ENCODE measurements at regions not wholly inside any gene's neighbourhood (a gene's known extent, or its start where the extent isn't known, plus 50 kb on each side); places are given as distances from the start of the nearest gene placed in this dataset.

- Histone ChIP-seq H3K36me3 (no peaks in the 10 kb centered on the region), H3K27ac (replicated peaks in 1 of 4) (no peak overlapping the region), H3K27me3 (no peaks in the 10 kb centered on the region), H3K9me3 (no peaks in the 10 kb centered on the region), H3K4me1 (no peaks in the 10 kb centered on the region), H3K4me3 (no peak overlapping the region)
- 77% methylated on average over 3 of the region's 3 CpGs for WGBS
- no peak for TF ChIP-seq POLR2AphosphoS5 (IDR thresholded peaks at IDR 0.05)
- no peak for TF ChIP-seq EP300 (IDR thresholded peaks at IDR 0.05)
- no peak for TF ChIP-seq POLR2A (IDR thresholded peaks at IDR 0.05; ENCODE audit: low read depth)
- TF ChIP-seq, protein P1, sequence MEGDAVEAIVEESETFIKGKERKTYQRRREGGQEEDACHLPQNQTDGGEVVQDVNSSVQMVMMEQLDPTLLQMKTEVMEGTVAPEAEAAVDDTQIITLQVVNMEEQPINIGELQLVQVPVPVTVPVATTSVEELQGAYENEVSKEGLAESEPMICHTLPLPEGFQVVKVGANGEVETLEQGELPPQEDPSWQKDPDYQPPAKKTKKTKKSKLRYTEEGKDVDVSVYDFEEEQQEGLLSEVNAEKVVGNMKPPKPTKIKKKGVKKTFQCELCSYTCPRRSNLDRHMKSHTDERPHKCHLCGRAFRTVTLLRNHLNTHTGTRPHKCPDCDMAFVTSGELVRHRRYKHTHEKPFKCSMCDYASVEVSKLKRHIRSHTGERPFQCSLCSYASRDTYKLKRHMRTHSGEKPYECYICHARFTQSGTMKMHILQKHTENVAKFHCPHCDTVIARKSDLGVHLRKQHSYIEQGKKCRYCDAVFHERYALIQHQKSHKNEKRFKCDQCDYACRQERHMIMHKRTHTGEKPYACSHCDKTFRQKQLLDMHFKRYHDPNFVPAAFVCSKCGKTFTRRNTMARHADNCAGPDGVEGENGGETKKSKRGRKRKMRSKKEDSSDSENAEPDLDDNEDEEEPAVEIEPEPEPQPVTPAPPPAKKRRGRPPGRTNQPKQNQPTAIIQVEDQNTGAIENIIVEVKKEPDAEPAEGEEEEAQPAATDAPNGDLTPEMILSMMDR (IDR thresholded peaks at IDR 0.05) = no peak
- intact Hi-C loops (cut with DNase I) = no loop called here
- DNase-seq (ENCODE audit: extremely low spot score) = no peak
Measured at GRCh38 chr4:32776435-32777203, 2056.4 kb downstream of the PCDH7 start.

GRCh38 chr4:32778025-32778424 is 2057.9 kb downstream of the PCDH7 start:
- 100% methylated on average over 1 of the region's 1 CpG for WGBS
- Histone ChIP-seq H3K4me1 (no peaks in the 10 kb centered on the region), H3K27me3 (no peaks in the 10 kb centered on the region), H3K36me3 (no peaks in the 10 kb centered on the region), H3K4me3 (no peak overlapping the region), H3K9me3 (no peaks in the 10 kb centered on the region), H3K27ac (replicated peaks in 1 of 4) (no peak overlapping the region)
- no peak for DNase-seq (ENCODE audit: extremely low spot score)
- TF ChIP-seq POLR2A (IDR thresholded peaks at IDR 0.05; ENCODE audit: low read depth) (no peak), POLR2AphosphoS5 (IDR thresholded peaks at IDR 0.05) (no peak), EP300 (IDR thresholded peaks at IDR 0.05) (no peak)
- TF ChIP-seq, protein P1 (IDR thresholded peaks at IDR 0.05) = no peak
- intact Hi-C loops (cut with DNase I) = no loop called here

DNA sequence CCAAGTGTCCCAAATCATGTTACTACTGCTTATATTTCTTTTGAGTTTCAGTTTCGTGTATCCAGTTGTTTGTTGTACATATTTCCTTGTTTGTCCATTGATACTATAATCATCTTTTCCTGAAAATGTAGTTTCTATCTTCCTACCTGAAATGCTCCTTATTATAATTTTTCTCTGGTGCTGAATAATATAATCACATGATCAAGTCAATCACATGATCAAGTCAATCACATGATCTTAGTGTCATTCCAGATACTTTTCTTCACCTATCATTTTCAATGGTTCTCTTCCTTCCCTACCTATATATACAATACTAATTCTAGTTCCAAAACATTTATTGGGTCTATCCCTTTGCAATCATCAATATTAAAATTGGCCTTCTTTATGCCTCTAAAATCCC is 2058.8 kb downstream of the PCDH7 start:
- Histone ChIP-seq H3K36me3 (no peaks in the 10 kb centered on the region), H3K4me1 (no peaks in the 10 kb centered on the region), H3K27me3 (no peaks in the 10 kb centered on the region), H3K4me3 (no peak overlapping the region), H3K27ac (replicated peaks in 1 of 4) (no peak overlapping the region), H3K9me3 (no peaks in the 10 kb centered on the region)
- TF ChIP-seq, protein P1 (IDR thresholded peaks at IDR 0.05) = no peak
- TF ChIP-seq POLR2A (IDR thresholded peaks at IDR 0.05; ENCODE audit: low read depth) (no peak), POLR2AphosphoS5 (IDR thresholded peaks at IDR 0.05) (no peak), EP300 (IDR thresholded peaks at IDR 0.05) (no peak)
- intact Hi-C loops (cut with DNase I) = no loop called here
- DNase-seq (ENCODE audit: extremely low spot score) = no peak
- 71% methylated on average over 1 of the region's 1 CpG for WGBS

- Histone ChIP-seq H3K27me3 (no peaks in the 10 kb centered on the region), H3K36me3 (no peaks in the 10 kb centered on the region), H3K9me3 (no peaks in the 10 kb centered on the region), H3K4me1 (no peaks in the 10 kb centered on the region), H3K27ac (replicated peaks in 1 of 4) (no peak overlapping the region), H3K4me3 (no peak overlapping the region)
- TF ChIP-seq POLR2A (IDR thresholded peaks at IDR 0.05; ENCODE audit: low read depth) (no peak), POLR2AphosphoS5 (IDR thresholded peaks at IDR 0.05) (no peak), EP300 (IDR thresholded peaks at IDR 0.05) (no peak)
- TF ChIP-seq, protein P1 (IDR thresholded peaks at IDR 0.05) = no peak
- intact Hi-C loops (cut with DNase I) = no loop called here
- DNase-seq (ENCODE audit: extremely low spot score) = no peak
Measured at GRCh38 chr4:32789026-32789608, 2068.9 kb downstream of the PCDH7 start.
